GM21723 (cell line): ENCODE measurements at regions not wholly inside any gene's neighbourhood (a gene's known extent, or its start where the extent isn't known, plus 50 kb on each side); places are given as distances from the start of the nearest gene placed in this dataset.

Source experiments
- ATAC-seq: cut with Tn5 transposase; IDR thresholded peaks from one replicate; pipeline ENCODE4 v1.9.1; 2021; ENCODE audit warnings: mild to moderate bottlenecking, moderate library complexity; ENCODE audit not compliant: unreplicated experiment

DNA sequence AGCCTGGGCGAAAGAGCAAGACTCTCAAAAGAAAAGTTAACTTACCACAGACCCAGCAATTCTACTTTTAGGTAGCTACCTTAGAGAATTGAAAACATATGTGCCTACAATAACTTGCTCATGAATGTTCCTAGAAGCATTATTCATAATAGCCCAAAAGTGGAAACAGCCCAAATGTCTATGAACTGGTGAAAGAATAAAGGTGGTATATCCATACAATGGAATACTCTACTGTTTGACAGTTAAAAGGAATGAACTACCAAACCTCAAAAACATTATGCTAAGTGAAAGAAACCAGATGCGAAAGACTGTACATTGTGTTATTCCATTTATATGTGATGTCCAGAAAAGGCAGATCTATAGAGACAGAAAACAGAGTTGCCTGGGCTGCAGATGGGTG lies 131.4 kb downstream of the UCHL1 start:
- ATAC-seq, result no peak

DNA sequence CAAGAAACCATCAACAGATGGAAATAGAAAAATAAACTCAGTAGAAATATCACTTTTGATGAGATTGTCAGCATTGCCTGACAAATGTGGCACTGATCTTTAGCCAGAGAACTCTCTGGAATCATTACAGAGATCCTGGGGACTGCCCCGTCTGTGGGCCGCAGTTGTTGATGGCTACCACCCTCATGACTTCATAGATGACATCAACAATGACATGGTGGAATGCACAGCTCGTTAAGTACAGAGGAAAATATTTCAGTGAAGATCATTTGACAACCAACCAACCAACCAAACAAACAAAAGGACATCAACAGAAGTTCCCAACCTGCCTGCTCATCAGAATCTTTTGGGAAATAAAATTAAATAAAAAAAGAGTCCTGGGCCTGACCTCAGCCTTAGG lies 132.6 kb downstream of the UCHL1 start:
- no peak for ATAC-seq

DNA sequence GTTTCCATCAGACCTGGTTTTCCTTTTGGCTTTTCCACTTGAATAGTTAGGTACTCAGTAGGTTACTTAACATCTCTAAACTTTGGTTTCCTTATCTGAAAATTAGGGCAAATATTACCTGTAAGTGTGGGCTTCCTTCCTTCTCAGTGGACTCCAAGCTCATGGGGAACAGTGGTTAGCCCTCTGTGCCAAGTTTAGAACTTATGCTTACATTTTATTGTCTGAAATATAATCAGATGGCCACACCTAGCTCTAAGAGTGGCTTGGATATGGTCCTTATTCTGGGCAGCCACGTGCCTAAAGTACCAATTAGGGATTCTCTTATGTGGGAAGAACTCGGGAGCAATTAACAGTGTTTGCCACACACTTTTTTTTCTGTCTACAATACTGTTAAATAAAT lies 133.9 kb downstream of the UCHL1 start:
- ATAC-seq, result no peak

DNA sequence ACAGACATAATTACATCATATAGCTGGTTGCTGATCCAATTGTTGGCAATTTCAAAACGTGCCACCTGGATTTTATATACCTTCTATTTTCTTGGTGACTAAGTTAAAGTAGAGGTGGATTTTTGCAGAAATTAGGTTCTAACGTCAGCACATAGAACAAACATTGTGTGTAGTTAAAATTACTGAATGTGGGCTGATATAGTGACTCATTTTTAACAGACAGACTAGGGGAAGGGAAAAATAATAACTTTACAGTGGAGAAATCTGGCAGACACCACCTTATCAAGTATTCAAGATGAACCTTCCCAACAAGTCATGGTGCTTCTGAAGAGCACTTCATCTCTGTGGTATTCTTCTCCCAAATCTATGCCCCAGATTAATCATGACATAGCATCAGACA lies 134.5 kb downstream of the UCHL1 start:
- ATAC-seq, result no peak

DNA sequence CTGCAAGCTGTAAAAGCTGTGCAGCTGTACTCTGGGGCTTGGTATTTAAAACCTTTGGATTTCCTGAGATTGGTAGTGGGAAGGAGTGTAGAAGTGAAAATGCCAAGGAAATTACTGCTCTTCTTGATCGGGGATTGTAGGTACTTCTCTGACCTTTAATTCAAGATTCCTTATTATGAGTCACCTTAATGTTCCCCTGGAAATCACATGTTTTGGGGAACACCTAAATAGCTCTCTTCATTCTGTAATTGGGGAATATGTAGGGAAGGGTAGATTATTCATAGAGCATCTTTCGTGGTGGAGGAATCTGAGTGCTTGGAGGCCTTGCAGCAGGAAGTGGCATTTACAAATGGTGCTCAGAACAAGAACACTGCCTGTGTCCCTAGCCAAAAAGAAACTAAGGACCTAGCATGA lies 137.8 kb downstream of the UCHL1 start:
- no peak for ATAC-seq

DNA sequence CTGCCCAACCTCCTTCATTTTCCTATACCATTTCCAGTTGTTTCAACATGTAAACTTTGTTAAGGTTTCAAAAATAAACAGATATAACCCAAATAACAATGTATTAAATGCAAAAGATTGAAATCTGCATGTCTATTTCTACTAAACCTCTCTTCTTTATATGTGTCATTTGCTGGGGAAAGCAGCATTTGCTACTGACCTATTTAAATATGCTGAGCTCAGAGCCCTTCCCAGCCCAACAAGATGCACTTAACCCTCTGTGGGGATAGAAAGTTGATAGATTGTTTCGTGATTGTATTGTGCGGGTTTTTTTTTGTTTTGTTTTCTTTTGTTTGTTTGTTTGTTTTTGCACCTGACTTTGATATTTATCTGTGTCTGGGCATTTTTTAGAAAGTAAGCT lies 139.5 kb downstream of the UCHL1 start:
- no peak for ATAC-seq

DNA sequence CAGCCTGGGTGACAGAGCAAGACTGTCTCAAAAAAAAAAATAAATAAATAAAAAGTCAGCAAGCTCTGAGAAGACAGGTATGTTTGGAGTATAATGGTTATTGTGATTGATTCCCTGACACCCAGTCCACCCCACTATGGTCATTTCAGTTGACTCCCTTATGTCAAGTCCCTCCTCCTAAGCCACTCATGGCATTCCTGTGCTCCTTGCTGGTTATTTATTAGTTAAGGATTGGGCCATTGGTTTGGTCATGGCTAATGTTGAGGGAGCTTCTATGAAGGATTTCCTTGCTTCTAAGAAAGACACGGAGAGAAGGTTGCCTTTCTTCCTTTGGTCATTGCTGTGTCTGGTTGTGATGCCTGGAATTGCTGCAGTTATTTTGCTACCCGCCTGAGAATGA lies 140.1 kb downstream of the UCHL1 start:
- ATAC-seq, result no peak

DNA sequence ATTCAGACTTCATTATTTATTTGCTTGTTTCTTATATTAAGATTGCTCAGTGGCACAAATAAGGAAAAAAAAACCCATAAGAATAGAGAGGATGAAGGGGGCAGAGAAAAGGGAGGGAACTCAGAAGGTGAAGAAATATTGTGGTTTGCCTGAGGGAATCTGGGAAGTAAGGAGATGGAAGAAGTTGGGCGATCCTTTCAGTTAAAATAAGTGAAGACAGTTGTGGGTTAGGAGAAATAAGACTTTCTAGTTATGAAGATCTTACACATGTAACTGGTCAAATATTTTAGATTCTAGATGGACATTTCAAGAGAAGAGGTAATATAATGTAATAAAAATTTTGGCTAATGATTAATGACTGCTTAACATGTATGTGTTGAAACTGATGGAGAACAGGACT lies 138.7 kb upstream of the LIMCH1 start:
- no peak for ATAC-seq

DNA sequence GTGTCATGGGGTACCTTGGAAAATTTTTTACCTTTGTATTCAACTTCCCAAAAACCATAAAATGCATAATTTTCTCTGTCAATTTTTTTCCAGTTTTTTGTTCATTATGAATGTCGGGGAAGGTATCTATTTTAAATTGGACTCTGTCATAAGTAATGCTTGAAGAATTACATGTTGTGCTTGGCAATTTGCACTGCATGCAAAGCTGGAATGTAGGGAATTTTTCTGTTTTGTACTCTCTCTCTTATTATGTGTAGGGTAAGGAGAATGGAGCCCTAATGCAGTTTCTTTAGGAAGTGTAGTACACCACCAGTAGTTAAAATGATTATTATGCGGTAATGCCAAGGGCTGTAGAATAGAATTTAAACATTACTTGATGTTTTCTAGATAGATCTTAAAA lies 137.7 kb upstream of the LIMCH1 start:
- no peak for ATAC-seq

DNA sequence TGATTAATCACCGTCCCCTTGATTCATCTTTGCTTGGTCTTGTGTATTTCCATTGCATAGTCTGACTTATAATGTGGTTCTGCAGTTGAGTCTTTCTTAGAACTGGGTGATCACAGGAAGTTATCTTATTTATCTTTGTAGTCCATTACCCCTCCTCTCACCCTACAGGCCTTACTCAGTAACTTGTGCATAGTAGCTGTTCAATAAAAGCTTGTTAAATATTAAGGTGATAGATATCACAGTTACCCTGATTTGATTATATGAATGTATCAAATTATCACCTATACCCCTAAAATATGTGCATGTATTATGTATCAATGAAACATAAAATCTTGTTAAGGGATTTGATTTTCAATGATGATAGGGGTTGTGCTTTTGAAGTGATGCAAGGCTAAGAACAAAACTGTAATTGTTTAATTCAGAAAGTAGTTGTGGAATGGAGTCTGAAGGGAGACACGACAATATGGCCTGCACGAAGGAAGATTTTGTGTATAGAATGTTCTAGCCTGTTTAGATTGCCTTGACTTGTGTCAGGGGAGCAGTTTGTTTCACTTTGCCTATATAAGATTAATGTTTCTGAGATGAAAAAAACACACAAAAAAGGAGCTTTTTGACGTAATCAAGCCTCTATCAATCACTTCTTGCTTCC lies 132.4 kb upstream of the LIMCH1 start:
- ATAC-seq, result no peak

DNA sequence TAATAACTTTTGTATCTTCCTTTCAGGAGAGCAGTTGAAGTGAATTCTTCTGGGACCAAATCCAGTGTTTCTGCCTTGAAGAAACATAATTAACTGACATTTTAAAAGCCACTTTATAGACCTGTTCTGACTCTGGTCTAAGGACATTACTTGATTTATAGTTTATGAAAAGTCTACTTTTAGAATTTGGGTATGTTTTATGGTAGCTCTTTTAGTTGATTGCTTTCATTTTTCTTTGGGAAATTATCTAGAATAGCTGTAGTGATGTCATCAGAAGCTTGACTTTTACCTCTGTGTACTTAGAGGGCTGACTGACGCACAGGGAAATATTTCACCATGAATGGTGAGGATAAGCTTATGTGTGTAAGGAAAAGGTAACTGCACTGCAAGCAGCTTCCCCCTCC lies 131.8 kb upstream of the LIMCH1 start:
- no peak for ATAC-seq

DNA sequence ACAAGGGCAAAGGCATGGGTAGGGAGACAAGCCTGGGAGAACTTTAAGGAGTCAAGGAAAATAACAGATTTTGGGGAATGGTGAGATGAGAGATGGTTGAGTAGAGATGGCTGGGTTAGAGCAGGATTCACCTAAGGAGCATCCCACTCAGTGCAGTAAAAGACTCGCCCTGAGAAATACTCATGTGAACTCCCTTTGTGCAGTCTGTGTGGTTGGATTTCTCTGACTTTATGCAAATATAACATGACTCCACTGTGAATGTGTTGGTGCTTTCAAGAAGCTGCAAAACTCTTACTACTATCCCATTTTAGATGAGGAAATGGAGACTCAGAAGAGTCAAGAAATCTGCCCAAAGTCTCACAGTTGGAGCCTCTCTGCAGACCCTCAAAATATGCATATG lies 129.8 kb upstream of the LIMCH1 start:
- ATAC-seq, result no peak

DNA sequence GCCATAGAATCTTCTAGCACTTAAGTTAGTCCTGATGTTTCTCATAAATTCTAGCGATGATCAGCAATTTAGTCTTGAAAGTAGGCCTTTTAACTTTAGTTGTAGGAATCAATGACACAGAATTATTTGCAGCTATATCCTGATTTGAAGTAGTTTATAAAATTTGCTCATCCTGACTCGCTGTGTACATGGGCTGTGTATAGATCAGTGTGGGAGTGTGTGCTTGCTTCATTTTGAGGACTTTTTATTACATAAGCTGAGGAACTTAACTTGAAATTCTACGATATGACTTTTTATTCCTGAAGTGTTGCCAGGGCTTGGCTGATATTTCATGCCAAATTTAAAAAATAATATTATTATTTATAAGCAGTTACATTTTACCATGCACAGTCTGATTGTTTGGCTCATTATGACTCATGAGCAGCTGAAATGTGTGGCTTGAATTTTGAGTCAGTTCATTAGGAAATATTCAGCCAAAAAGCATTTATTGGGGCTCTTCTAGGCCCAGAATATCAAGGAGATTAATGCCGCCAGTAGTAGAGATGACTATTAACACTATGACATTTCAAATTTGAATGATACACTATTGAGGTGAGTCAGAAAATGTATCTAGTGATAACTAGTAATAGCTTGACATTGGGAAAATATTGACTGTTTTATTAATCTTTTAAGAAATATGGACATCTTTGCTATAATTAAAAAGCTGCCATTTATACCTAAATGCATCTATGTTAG lies 128.9 kb upstream of the LIMCH1 start:
- ATAC-seq, result no peak

DNA sequence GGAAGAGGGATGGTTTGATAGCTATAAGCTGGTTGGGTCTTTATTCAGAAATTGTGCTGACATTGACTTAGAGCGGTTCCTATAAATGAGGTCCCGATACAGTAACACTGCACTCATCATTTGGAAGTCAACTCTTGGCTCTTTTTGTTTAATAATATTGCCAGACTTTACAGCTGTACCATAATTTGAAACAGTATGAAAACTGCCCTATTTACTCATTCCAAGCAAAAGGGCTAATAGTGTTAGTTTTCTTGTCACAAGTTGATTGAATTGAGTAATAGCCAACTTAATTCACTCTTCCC lies 128.4 kb upstream of the LIMCH1 start:
- ATAC-seq, result no peak

DNA sequence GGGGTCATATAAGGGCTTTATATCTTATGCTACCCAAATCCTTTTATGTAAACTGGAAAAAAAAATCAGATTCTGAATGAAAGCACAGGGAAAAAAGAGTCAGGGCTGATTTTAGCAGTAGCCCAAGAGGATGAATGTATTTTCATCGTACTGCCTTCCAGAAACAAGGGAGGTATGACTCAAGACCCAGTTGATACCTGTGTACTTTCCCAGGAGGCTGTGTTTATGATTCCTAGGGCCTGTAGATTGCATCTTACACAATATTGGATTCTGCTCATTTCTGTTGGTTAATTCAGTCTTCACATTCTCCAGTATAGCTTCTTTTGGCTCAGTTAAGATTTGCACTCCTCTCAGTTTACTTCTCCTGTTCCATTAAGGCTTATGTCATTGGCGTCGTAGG lies 127.9 kb upstream of the LIMCH1 start:
- no peak for ATAC-seq

DNA sequence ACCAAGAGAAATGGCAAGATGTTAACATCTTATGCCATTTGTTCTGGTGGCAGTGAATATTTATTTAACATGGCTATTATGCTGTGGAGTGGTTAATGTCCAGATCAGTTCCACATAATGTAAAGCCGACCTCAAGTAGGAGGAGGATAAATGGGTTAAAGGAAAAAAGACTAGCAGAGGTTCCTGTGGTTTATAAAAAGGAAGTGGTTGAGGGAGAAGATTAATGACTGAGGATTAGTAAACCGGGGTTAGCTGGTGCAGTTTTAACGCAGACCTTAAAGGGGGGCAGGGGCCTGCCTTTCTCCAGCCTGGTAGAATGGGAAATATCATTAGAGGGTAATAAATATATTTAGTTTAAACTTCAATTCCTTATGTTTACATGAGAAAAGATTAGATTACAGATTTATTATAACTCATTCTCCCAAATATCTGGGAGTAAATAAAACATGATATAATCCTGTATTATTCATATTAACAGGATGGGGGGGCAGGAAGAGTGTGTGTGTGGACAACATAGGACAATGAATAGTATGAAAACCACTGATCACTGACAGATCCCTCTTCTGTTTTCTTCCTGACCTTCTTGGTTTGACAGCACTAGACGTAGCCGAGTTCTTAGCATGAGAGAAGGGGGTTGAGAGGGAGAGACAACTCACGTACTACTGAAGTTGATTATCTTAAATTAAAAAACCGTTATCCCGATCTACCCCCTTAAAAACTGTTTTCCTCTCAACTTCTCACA lies 124.1 kb upstream of the LIMCH1 start:
- no peak for ATAC-seq

DNA sequence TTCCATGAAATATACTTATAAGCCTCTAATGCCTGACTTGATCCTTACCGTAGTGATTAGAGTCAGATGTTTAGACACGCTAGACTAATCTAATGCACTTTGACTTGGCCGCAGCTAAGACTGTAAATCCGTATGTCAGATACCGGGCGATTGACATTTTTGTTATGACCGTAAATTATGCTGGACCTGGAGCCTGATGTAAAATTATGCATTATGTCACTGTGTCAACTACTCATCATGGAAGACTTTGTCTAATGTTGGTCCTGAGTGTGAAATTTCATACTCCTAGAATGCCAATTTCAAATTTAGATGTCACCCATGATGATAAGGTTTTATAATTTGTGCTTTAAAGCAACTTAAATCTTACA lies 123.6 kb upstream of the LIMCH1 start:
- no peak for ATAC-seq

DNA sequence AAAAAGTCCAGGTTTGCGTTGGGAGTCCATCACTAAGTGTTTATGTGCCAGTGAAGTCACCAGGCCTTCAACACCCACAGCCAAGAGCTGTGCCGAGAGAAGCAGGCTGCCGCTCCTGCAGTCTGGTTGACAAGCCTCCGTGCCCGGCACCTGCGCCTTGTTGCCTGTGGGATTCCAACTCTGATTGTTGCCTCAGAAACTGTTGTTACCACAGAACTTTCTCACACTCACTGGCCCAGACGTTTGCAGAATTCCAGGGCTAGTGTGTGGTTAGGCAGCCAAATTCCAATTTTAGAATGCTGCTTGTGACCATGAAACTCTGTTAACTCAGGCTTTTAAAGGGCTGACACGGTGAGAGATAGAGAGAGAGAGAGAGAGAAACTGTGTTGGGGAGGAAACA lies 119.5 kb upstream of the LIMCH1 start:
- ATAC-seq, result no peak

DNA sequence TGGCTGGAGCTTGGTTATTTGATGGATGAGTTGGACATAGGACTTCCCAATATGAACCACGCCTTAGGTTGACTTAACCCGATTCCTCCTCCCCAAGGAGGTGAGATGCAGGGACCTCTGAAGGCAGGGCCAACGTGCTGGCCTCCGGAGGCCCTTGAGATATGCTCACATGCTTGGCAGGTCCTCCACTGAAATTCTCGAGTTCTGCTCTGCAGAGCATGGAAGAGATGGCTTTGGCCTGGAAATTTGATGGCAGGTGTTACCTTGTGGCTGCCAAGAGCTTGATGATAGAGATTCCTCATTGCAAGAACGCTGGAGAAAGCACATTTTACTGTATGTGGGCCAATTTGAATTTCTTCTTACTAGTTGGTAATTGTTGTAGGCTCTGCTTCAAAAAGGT lies 117.4 kb upstream of the LIMCH1 start:
- ATAC-seq, result no peak

DNA sequence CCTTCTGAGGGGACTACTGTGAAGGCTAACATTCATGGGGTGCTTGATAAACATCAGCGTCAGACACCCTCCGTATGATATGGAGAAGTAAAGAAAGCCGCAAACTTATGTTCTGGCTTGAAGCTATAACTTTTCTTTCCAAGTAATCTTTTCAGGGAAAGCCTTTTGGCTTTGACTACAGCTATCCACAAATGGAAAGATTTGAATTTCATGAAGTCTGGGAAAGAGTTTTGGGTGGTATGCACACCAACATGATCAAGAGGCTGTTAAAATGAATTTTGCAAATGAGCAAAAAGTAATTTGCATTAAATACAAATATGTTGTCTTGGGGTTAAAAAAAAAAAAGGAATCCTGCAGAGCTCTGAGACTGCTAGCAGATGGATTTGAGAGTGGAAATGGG lies 114.8 kb upstream of the LIMCH1 start:
- no peak for ATAC-seq

DNA sequence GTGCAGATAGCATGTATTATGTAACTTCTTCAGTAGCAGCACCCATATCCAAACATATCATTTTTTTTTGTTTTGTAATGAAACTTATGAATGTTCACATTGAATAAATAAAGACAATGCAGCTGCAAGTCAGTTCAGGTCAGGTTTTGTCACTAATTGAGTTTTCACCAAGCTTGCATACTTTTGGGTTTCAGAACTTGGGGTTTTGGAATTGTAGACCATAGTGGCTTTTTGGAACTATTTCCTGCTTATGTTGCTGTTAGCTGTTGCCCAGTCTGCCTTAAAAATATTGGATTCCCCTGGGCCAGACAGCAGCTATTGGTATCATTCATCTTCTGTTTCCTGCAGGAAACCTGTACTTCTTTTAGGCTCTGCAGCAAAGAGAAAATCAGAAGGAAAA lies 113.4 kb upstream of the LIMCH1 start:
- no peak for ATAC-seq

DNA sequence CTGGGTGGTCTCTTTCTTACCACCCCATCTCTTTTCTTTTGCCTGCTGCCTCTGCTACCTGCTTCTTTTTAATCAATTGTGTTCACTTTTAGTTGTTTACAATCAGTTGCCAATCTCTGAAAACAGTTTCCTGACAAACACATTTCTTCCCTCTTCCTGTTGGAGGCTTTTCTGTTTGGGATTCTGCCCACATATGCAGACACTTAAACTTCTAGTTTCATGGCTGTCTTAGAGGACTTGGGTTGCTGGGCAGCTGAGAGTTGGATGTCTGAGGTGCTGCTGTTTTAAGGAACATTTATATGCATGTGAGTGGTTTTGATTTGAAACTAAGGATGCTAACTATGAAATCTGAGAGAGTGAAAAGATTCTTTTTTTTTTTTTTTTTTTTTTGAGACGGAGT lies 112.3 kb upstream of the LIMCH1 start:
- ATAC-seq, result no peak

DNA sequence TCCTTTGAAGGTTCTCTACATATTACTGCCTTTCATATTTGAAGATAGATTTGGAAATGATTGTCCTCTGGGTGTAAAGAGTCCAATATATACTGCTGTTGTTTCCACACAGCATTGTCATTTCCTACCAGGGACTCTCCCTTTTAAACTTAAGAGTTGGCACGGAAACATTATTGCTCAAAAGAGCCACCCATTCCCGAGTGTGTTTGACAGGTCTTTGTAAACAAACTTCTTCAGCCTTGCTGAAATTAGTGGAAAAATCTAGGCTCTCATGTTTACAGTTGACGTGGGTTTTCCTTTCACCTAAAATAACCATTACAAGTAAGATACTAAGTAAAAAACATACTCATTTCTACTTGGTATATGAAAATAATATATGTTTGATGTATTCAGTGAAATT lies 111.4 kb upstream of the LIMCH1 start:
- ATAC-seq, result no peak
